DMS153 treated with DMSO at 0.1 percent for 48 hours (cell line): ENCODE measurements at regions not wholly inside any gene's neighbourhood (a gene's known extent, or its start where the extent isn't known, plus 50 kb on each side); places are given as distances from the start of the nearest gene placed in this dataset.
"Not testable (repeated sequence)": the region's sequence is repeated elsewhere in the genome, so short reads cannot be mapped to it uniquely, and the experiment has no call there.

ENCODE experiments used
- DNase-seq: peaks from one replicate; lab custom pipeline; 2025; ENCODE audit not compliant: unreplicated experiment; lab: John Stamatoyannopoulos, UW

- no peak for DNase-seq
Measured at GRCh38 chr2:166831930-166832329, 56.4 kb upstream of the XIRP2 start.

- no peak for DNase-seq
Measured at GRCh38 chr2:166825914-166826313, 62.4 kb upstream of the XIRP2 start.

GRCh38 chr2:166814335-166814734 lies 73.9 kb upstream of the XIRP2 start:
- no peak for DNase-seq

GRCh38 chr2:166812166-166812891 lies 76.0 kb upstream of the XIRP2 start:
- DNase-seq: no peak

GRCh38 chr2:166805753-166806152 lies 82.5 kb upstream of the XIRP2 start:
- no peak for DNase-seq

- no peak for DNase-seq
Measured at GRCh38 chr2:166803373-166804000, 84.8 kb upstream of the XIRP2 start.

- DNase-seq: no peak
Measured at GRCh38 chr2:166802475-166802874, 85.8 kb upstream of the XIRP2 start.

- no peak for DNase-seq
Measured at GRCh38 chr2:166792808-166793207, 95.5 kb upstream of the XIRP2 start.

- no peak for DNase-seq
Measured at GRCh38 chr2:166786707-166787106, 101.6 kb upstream of the XIRP2 start.

- DNase-seq: peak; percentile 82
Measured at GRCh38 chr2:166784296-166784946, 103.9 kb upstream of the XIRP2 start.

GRCh38 chr2:166775176-166775575 lies 113.1 kb upstream of the XIRP2 start:
- DNase-seq: no peak

GRCh38 chr2:166773308-166773949 lies 114.9 kb upstream of the XIRP2 start:
- DNase-seq: no peak

GRCh38 chr2:166768393-166769123 lies 119.7 kb upstream of the XIRP2 start:
- no peak for DNase-seq

- DNase-seq: not testable (repeated sequence)
Measured at GRCh38 chr2:166766769-166767322, 121.4 kb upstream of the XIRP2 start.

GRCh38 chr2:166766220-166766619 lies 122.1 kb upstream of the XIRP2 start:
- DNase-seq: no peak

GRCh38 chr2:166765141-166765540 lies 123.1 kb upstream of the XIRP2 start:
- DNase-seq: no peak

- DNase-seq: no peak
Measured at GRCh38 chr2:166764702-166765101, 123.6 kb upstream of the XIRP2 start.

- no peak for DNase-seq
Measured at GRCh38 chr2:166764216-166764615, 124.1 kb upstream of the XIRP2 start.

GRCh38 chr2:166762746-166763145 lies 125.5 kb upstream of the XIRP2 start:
- no peak for DNase-seq

GRCh38 chr2:166758956-166759355 lies 129.3 kb upstream of the XIRP2 start:
- DNase-seq: no peak

- DNase-seq: no peak
Measured at GRCh38 chr2:166750624-166751023, 137.7 kb upstream of the XIRP2 start.
